Panc1 (cell line): ENCODE measurements at regions not wholly inside any gene's neighbourhood (a gene's known extent, or its start where the extent isn't known, plus 50 kb on each side); places are given as distances from the start of the nearest gene placed in this dataset.

ENCODE experiments used
- ATAC-seq: fragments of 200-7000 bp; cut with Tn5 transposase; 2 replicates; pipeline ENCODE4 v1.9.1; 2020; ENCODE audit warnings: mild to moderate bottlenecking, moderate library complexity
- BruUV-seq: library from RNA; stranded (reverse); fragments of 400-500 nt; replicated peaks from 2 replicates; lab custom pipeline; 2021; lab: Mats Ljungman, UMichigan
- CTCF ChIA-PET: fragments of 300-600 bp; sonication (Branson Sonifier 250); formaldehyde crosslinking; loops from one replicate; lab custom pipeline; 2022; ENCODE audit warnings: antibody characterized with exemption; lab: Charles Lee
- POLR2A ChIA-PET: fragments of 300-600 bp; sonication (Branson Sonifier 250); formaldehyde crosslinking; loops from one replicate; lab custom pipeline; 2022; ENCODE audit warnings: antibody characterized with exemption; lab: Charles Lee
- DNase-seq: peaks from one replicate; pipeline ENCODE4 v3.0.0-alpha.2; 2010; ENCODE audit warnings: low read depth, low spot score
- H3K27ac ChIP-seq: 2 replicates; pipeline ENCODE4 v1.5.1; 2011; ENCODE audit warnings: mild to moderate bottlenecking, low read length, inconsistent platforms
- H3K27me3 ChIP-seq: fragments of 200-500 bp; sonication (Bioruptor generic); 2 replicates; pipeline ENCODE4 v1.6.0; 2014; ENCODE audit warnings: low read length, inconsistent platforms; ENCODE audit not compliant: control insufficient read depth, insufficient read depth
- H3K36me3 ChIP-seq: fragments of 200-500 bp; sonication (Bioruptor generic); 2 replicates; pipeline ENCODE4 v1.5.1; 2014; ENCODE audit warnings: inconsistent platforms, mild to moderate bottlenecking, low read length, moderate library complexity; ENCODE audit not compliant: control insufficient read depth, insufficient read depth
- H3K4me1 ChIP-seq: 2 replicates; pipeline ENCODE4 v1.5.1; 2011; ENCODE audit warnings: inconsistent platforms, mild to moderate bottlenecking, low read length, moderate library complexity; ENCODE audit not compliant: control insufficient read depth, insufficient read depth
- H3K4me3 ChIP-seq, 2 experiments: 2 replicates each; pipeline ENCODE4 v1.5.1; 2011 to 2012; ENCODE audit warnings: low read depth in 2 of 2, low read length in 2 of 2, mild to moderate bottlenecking in 2 of 2, inconsistent platforms in 1 of 2, moderate library complexity in 1 of 2
- H3K9me3 ChIP-seq: fragments of 200-500 bp; sonication (Bioruptor generic); 2 replicates; pipeline ENCODE4 v1.5.1; 2014; ENCODE audit warnings: low read depth, mild to moderate bottlenecking, inconsistent platforms, low read length, moderate library complexity; ENCODE audit not compliant: control insufficient read depth, insufficient read depth
- POLR2AphosphoS5 ChIP-seq: IDR thresholded peaks from 2 replicates; pipeline ENCODE4 v1.6.1; 2012; ENCODE audit warnings: mild to moderate bottlenecking, low read depth, low read length, moderate library complexity
- SIN3A ChIP-seq: IDR thresholded peaks from 2 replicates; pipeline ENCODE4 v1.6.1; 2012; ENCODE audit warnings: low read depth, mild to moderate bottlenecking, low read length, moderate library complexity, borderline replicate concordance; ENCODE audit not compliant: insufficient read depth
- TCF7L2 ChIP-seq: IDR thresholded peaks from 2 replicates; pipeline ENCODE4 v1.6.1; 2011; ENCODE audit warnings: mild to moderate bottlenecking, low read depth, low read length, inconsistent platforms
- in situ Hi-C: cut with HindIII; loops from 2 replicates; pipeline ENCODE4 v1.10.0; 2016; ENCODE audit warnings: low sequenced_read_pairs, low pct_unique_long_range_greater_than_20kb
- intact Hi-C: fragments of 100-400 bp; cut with micrococcal nuclease; formaldehyde crosslinking; loops from one replicate; pipeline ENCODE4 v1.10.0; 2022; ENCODE audit not compliant: unreplicated experiment
- TF ChIP-seq, protein P1 (sequence below): fragments of 450-650 bp; IDR thresholded peaks from 2 replicates; pipeline ENCODE4 v1.5.1; 2017; ENCODE audit warnings: mild to moderate bottlenecking
- TF ChIP-seq, protein P2 (sequence below), 2 experiments: IDR thresholded peaks; 2 replicates each; pipeline ENCODE4 v1.6.1; 2011 to 2012; ENCODE audit warnings: low read depth in 2 of 2, control low read depth in 1 of 2, low read length in 1 of 2, mild to moderate bottlenecking in 1 of 2, moderate library complexity in 1 of 2; ENCODE audit not compliant: insufficient read depth in 1 of 2

DNA sequence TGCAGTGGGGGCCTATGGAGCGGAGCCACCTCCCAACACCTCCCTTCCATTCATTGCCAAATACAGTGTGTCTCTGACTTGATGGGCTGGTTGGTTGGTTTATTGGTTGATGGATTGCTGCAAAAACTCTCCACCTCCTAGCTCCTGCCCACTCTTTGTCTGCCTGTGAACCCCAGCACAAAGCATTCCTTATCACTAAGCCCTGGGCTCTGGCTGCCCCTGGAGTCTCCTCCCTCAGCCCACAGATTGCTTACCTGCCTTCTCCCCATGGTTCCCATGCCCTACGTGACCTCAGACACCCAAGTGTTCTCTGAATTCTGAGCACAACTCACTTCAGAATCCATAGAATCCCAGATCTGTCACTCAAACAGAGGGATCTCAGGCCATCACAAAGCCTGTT, 139.1 kb upstream of the TPM1 start:
- Histone ChIP-seq H3K27me3 (no peaks in the 10 kb centered on the region), H3K36me3 (no peaks in the 10 kb centered on the region), H3K27ac (no peak overlapping the region; the same call in 1 of the 2 replicates), H3K4me3 (no peak overlapping the region), H3K4me1 (peaks cover 20% of the 10 kb centered on the region), H3K9me3 (no peaks in the 10 kb centered on the region)
- BruUV-seq, result no TSS peak
- no peak for DNase-seq
- in situ Hi-C loops, result no loop called here
- intact Hi-C loops, result no loop called here
- ChIA-PET CTCF (no interaction called here), POLR2A (no interaction called here)
- no peak for TF ChIP-seq TCF7L2
- TF ChIP-seq, protein P1, sequence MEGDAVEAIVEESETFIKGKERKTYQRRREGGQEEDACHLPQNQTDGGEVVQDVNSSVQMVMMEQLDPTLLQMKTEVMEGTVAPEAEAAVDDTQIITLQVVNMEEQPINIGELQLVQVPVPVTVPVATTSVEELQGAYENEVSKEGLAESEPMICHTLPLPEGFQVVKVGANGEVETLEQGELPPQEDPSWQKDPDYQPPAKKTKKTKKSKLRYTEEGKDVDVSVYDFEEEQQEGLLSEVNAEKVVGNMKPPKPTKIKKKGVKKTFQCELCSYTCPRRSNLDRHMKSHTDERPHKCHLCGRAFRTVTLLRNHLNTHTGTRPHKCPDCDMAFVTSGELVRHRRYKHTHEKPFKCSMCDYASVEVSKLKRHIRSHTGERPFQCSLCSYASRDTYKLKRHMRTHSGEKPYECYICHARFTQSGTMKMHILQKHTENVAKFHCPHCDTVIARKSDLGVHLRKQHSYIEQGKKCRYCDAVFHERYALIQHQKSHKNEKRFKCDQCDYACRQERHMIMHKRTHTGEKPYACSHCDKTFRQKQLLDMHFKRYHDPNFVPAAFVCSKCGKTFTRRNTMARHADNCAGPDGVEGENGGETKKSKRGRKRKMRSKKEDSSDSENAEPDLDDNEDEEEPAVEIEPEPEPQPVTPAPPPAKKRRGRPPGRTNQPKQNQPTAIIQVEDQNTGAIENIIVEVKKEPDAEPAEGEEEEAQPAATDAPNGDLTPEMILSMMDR, result no peak
- TF ChIP-seq, protein P2, sequence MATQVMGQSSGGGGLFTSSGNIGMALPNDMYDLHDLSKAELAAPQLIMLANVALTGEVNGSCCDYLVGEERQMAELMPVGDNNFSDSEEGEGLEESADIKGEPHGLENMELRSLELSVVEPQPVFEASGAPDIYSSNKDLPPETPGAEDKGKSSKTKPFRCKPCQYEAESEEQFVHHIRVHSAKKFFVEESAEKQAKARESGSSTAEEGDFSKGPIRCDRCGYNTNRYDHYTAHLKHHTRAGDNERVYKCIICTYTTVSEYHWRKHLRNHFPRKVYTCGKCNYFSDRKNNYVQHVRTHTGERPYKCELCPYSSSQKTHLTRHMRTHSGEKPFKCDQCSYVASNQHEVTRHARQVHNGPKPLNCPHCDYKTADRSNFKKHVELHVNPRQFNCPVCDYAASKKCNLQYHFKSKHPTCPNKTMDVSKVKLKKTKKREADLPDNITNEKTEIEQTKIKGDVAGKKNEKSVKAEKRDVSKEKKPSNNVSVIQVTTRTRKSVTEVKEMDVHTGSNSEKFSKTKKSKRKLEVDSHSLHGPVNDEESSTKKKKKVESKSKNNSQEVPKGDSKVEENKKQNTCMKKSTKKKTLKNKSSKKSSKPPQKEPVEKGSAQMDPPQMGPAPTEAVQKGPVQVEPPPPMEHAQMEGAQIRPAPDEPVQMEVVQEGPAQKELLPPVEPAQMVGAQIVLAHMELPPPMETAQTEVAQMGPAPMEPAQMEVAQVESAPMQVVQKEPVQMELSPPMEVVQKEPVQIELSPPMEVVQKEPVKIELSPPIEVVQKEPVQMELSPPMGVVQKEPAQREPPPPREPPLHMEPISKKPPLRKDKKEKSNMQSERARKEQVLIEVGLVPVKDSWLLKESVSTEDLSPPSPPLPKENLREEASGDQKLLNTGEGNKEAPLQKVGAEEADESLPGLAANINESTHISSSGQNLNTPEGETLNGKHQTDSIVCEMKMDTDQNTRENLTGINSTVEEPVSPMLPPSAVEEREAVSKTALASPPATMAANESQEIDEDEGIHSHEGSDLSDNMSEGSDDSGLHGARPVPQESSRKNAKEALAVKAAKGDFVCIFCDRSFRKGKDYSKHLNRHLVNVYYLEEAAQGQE (IDR thresholded peaks at IDR 0.05; ENCODE audit: insufficient read depth in 1 of 2, low read depth in 2 of 2, low read length in 1 of 2), result no peak
- TF ChIP-seq POLR2AphosphoS5, result no peak
- TF ChIP-seq SIN3A, result no peak
- ATAC-seq, result no peak

DNA sequence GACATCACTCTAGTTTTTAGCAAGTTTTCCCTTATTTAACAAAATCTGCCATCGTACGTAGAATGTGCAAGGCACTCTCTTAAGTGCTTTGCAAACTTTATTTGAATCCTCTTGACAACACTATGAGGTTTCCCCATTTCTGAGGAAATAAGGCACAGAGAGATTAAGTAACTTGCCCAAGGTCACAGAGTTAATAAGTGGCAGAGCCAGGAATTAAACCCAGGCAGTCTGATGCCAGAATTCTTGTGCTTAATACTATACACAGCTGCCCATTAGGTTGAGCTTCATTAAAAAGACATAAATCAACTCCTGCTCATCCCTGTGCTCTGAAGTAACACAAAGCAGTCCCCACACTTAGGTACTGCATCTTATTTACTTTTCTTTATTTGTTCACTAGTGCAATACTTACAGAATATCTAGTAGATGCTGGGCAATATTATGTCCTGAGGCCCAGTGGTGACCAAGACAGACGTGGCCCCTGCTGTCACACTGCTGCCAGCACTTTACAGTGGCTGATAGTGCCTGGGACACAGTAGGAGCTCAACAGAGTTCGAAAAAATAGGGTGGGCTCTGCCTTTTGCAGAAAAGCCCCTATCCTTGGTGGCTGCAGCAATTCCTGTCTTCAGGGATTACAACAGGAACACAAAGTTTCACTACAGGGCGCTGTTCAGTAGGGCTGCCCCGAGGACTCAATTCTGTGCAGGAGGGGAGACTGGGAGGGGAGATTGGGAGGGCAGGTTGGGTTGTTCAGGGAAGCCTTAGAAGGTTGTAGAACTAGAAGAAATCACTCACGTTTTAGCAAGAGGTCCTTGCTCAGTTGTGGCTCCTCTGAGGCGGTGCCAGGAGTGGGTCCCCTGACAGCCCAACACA, 138.3 kb upstream of the TPM1 start:
- TF ChIP-seq, protein P2 (IDR thresholded peaks at IDR 0.05; ENCODE audit: insufficient read depth in 1 of 2, low read depth in 2 of 2, low read length in 1 of 2), result no peak
- TF ChIP-seq, protein P1, result no peak
- TF ChIP-seq TCF7L2 (no peak), POLR2AphosphoS5 (no peak), SIN3A (no peak)
- no peaks in the 10 kb centered on the region for H3K27me3 ChIP-seq
- CTCF ChIA-PET, result no interaction called here
- ATAC-seq, result no peak
- H3K4me1 ChIP-seq, result peaks cover 12% of the 10 kb centered on the region
- DNase-seq, result no peak
- in situ Hi-C loops (no loop called here), intact Hi-C loops (no loop called here)
- no TSS peak for BruUV-seq
- POLR2A ChIA-PET, result no interaction called here
- no peak overlapping the region for H3K4me3 ChIP-seq
- H3K27ac ChIP-seq, result no peak overlapping the region; the same call in 1 of the 2 replicates
- H3K9me3 ChIP-seq, result no peaks in the 10 kb centered on the region
- H3K36me3 ChIP-seq, result no peaks in the 10 kb centered on the region
